HG02973 (cell line): ENCODE measurements at regions not wholly inside any gene's neighbourhood (a gene's known extent, or its start where the extent isn't known, plus 50 kb on each side); places are given as distances from the start of the nearest gene placed in this dataset.
"Not testable (repeated sequence)": the region's sequence is repeated elsewhere in the genome, so short reads cannot be mapped to it uniquely, and the experiment has no call there.

Experiments used
- ATAC-seq: cut with Tn5 transposase; IDR thresholded peaks from one replicate; pipeline ENCODE4 v1.9.1; 2021; ENCODE audit warnings: moderate library complexity; ENCODE audit not compliant: unreplicated experiment

DNA sequence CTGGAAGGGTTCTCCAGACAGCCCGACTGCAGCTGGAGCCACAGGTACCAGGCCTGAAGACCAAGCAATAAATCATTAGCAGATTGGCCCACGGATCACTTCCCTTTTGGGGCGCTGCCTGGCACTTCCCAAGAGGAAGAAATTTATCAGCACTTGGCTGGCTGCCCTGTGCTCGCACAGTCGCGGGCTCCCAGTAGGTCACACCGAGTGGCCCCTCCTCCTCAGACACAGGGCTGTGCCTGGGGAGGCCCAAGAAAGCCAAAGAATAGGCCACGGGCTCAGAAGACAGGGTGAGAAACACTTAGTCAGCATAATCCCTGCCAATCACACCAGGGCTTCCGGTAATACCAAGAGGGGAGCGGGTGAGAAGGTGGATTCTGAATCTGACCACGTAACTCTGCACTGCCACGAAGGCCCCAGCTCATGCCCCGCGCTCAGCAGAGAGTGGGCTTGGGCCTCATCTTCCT, 115.7 kb upstream of the MSX2 start:
- no peak for ATAC-seq

DNA sequence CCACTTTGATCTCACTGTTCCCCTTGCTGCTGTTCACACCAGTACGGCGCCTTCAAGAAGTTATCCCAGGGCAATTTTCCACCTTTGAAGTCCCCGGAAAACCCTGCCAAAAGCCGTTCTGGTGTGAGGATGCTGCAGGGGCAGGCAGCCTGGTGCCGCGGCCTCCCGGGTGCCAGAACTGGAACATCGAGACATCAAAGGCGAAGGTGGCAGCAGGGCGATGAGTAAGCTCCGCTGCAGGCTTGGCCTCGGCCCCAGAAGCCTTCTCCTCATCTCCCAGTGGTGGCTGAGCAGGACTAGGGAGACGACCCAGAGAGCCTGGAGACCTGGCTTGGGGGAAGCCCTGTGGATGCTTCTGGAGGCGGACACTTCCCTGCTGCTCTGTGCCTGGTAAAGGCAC, 115.3 kb upstream of the MSX2 start:
- ATAC-seq: no peak

DNA sequence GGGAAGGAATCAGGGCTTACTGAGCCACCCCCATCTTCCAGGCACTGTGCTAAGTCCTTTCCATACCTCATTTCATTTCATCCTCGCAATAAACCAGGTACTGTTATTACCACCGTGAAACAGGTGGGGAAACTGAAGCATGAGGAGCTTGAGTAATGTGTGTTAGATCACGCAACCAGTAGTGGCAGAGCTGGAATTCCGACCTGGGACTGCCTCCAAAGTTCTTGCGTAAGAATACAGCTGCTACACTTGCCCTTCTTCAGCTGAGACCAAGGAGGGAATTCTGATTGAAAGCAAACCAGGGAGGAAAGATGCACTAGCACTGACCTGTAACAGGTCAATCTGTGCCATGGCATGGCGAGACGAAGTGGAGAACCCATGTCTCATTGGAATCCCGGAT, 113.4 kb upstream of the MSX2 start:
- ATAC-seq: no peak

DNA sequence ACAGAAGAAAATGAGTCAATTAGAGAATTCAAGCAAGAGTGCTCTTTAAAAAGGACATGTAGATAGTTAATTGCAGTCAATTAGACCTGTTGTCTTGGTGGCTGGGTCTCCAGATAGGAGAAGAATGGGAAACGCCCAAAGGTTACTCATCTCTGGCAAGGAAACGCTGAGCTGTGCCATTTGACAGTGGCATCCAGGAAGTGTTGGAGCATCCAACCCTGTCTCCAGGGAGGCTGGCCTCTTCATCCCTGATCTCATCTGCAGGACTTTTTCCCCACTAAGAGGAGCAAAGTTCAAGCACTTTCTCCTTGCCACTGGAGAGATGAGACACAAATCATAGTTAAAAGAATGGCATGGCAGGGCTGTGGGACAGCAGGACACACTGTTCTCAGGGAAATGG, 111.7 kb upstream of the MSX2 start:
- ATAC-seq: no peak

DNA sequence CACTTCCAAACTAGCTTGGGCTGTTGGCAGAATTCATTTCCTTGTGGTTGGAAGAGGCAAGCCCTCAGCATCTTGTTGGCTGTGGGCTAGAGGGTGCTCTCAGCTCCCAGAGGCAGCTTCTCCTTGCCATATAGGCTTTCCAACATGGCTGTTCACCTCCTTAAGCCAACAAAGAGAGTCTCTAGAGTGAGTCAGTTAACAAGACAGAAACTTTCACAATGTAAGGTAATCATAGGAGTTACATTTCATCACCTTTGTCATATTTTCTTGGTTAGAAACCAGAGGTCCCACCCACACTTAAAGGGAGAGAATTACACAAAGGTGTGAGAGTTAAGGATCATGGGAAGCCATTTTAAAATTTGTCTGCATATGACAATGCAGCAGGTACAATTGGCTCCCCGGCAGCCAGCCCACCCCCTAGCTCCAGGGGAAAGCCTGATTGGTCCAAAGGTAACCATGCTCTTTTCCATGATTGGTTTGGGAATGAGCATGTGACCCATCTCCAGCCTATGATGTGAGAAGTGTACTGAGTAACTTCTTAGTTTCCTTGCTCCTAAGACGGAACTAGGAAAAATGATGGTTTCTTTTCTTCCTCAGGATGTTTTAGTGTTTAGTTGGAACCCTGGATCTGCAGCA, 109.8 kb upstream of the MSX2 start:
- ATAC-seq: no peak

DNA sequence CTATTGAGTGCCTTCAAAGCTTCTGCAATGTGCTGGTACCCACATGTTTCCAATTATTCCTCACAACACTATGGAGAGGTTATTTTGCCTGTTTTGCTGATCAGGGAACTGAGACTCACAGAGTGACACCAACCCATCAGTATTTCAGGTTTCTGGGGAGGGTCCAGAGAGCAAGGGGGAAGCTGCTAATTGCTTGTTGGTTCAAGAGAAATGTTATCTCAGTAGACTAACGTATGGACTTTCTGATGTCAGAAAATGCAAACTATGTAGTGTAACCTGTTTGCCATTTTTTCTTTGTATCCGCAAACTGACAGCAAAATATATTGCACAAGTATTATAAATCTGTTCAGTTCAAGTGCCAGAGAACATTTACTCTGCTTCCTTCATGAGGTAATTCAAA, 108.3 kb upstream of the MSX2 start:
- no peak for ATAC-seq

DNA sequence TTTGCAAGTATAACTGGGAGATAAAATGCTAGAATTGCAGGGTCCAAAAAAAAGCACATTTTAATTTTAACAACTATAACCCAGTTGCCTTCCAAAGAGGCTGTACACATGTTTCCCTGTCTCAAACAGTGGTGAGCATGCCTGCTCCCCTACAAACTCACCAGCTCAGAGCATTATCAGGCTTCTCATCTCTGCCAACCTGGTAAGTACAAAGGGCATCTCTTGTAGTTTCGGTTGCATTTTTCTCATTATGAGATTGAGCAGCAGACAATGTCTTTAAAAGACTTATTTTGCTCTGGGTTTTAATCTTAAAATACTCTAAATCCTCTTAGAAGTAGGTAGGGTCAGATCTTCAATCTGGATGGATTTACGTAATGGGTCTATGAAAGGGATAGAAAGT, 107.1 kb upstream of the MSX2 start:
- no peak for ATAC-seq

DNA sequence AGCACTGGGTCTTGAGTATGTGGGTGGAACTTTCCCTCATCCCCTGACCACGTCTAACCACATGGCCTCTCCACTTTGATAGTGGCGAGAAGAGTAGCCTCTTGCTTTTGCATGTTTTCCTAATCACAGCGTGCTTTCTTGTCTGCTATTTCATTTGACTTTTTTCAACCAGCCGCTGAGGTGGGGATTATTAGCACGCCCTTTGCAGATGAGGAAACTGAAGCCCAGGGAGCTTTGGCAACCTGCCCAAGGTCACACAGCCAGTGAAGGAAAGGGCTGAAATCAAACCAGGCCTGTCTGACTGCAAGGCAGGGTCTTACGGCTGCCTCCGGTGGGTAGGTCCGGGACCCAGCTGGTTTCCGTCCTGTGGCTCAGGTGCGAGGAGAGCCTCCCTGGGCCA, 106.5 kb upstream of the MSX2 start:
- no peak for ATAC-seq

DNA sequence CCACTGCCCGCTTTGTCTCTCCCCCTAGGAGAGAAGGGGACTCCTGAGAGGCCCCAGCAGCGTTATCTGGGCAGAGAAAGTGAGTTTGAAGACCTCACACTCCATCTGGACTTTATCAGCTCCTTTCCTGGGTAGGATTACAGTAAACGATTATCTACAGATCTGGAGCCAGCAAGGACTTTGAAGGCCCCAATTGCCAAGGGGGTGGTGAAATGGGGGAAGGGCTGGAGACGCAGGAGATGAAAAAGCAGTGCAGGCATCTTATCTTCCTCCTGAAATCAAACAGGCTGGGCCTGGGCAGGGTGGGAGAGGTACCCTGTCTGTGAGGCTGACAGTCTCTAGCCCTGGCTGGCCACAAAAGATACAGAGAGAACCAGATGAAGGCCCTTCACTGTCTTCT, 105.8 kb upstream of the MSX2 start:
- ATAC-seq: no peak

DNA sequence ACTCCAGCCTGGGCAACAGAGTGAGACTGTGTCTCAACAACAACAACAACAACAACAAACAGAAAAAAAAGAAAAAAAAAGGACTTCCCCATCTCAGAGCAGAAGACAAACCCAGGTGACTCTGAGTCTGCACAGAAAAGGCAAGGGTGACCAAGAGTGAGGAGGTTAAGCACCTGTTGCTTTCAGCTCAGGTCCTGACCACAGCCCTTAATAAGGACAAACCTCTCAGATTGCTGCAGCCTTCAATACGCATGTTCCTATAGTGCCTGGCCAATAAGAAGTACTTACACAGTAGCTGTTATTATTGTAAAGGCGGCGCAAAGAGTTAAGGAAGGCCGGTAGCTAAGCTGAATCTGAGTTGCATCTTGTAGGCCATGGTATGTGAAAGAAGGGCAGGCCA, 102.3 kb upstream of the MSX2 start:
- ATAC-seq: no peak

DNA sequence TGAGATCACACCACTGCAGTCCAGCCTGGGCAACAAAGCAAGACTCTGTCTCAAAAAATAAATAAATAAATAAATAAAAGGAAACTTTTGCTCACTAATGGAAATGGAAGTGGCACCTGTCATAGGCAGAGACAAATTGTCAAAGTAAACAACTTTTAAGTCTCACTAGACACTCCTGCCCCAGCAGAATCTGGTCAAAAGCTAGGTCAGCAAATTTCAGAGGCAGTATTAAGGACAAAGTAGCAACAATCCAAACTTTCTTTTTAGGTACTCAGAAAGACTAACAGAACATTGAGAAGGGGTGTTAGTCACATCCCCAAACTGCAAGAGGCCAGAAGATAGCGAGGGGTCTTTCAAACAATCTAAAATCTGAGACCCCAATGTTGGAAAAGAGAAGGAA, 101.4 kb upstream of the MSX2 start:
- ATAC-seq: no peak

DNA sequence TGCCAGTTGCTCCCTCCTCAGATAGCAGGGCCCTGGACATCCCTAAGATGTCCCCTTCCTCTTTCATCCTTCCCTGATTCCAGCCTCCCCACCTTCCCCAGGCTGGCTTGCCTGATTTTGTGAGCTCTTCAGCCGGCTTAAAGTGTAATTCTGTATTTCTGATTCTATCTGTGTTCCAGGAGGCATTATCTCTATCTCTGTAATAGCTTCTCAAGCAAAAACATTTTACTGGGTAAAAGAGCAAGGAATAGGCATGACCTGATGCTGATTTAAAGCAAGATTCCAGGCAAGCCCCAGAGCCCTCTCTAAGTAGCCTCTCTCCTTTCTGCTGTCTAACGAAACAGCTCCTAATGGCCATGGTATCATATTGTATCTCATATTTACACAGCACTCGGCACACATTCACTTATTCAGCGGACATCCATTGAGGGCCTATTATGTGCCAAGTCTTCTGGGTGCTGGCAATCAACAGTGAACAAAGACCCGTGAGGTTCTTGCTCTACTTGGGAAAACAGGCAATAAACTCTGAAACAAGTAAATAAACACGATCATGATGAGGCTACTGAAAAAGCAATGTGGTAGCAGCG, 100.9 kb upstream of the MSX2 start:
- no peak for ATAC-seq

DNA sequence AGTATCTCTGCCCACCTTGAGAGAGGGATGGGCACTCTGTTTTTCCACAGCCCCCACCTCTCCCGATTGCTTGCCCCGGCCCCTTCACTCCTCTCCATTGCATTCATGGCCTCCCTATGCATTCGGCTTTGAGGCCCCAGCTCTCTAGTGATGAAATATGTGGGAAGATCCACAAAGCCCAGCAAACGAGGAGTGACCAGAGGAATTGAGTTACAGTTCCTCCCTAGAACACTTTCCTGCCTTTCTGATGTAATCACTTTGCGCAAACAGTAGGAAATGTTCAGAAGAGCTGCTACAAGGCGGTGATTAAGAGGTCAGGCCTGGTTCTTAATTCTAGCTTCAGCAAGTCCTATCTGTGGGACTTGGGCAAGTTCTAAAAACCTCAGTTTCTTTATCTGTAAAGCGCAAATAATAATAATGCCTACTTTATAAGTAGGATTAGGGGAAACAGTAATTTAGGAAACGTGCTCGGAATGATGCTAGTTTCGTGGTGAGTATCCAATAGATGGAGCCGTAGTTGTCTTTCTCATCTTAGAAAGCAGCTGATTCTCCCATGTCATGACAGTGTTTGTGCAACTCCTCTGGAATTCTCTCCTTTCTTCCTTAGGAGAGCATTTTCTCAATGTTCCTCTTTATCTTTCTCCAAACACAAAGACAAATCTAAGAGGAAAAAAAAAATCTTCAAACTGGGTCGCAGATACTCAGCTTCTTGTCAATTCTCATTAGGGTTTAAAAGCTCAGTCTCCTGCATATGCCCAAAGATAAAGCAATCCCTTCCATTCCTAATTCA, 99.5 kb upstream of the MSX2 start:
- no peak for ATAC-seq

DNA sequence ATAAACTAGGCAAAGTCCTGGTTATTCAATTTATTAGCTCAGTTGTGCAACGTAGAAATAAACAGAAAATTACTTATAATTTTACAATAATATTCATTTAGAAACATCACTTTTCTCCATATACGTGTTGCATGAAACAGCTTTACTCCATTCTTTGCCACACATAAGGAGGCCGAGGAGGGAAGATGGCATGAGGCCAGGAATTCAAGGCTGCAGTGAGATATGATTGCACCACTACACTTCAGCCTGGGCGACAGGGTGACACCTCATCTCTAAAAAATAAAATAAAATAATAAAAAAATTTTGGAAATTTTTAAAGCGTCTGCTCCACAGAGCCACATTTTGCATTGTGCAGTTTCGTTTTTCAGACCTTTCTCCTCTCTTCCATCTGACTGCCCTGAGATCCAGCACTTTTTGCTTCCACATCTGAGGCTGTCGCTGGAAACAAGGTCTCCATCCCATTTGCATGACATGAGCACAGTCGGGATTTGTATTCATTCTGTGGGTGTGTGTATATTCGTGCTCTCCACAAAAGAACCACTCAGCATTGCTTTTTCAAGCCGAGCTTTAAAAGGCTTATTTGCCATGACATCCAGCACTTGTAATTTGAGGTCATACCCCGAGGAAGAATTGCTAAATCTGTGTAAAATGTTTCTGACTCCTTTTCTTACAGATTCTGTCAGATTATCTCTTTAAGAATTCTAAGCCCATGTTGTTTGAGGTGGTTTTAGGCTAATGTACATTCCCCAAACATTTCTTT, 98.6 kb upstream of the MSX2 start:
- no peak for ATAC-seq

DNA sequence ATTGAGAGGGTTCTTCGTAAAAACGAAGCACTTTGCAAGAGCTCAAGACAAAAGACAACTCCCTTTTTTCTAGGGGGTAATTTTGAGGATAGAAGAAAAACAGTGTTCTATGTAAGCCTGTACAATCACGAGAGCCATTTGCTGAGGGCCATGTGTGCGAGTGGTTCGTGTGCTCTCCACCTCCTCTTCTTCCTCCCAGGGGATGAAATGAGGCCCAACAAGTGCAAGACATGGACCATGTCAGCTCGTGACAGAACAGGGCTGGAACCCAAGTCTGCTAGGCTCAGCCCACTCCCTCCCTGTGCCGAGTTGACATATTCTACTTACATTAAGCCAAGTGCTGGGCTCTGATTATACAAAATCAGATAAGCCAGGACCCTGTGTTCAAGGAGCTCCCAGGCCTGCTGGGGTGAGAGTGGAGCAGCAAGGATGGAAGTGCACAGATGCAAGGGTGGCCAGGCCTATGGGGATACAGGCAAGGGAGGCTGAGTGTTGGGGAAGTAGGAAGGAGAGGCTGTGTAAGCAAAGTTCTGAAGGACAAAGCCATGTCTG, 97.9 kb upstream of the MSX2 start:
- no peak for ATAC-seq

DNA sequence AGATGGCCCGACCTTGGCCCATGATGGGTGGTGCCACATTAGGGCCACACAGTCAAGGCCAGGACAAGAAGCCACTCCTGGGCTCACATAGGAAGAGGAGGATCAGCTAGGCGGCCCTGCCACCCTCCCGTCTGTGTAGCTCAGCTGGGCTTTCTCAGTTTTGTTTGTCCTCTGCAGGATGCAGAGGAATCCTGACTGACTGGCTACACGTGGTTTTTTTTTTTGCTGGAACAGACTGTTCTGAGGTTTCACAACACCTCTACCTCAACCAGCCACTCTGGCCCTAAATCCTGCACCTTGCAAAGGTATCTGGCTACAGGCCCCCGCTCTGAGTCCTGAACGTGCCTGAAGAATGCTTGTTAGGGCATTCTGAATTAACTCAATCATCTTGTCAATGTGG, 88.3 kb upstream of the MSX2 start:
- no peak for ATAC-seq

DNA sequence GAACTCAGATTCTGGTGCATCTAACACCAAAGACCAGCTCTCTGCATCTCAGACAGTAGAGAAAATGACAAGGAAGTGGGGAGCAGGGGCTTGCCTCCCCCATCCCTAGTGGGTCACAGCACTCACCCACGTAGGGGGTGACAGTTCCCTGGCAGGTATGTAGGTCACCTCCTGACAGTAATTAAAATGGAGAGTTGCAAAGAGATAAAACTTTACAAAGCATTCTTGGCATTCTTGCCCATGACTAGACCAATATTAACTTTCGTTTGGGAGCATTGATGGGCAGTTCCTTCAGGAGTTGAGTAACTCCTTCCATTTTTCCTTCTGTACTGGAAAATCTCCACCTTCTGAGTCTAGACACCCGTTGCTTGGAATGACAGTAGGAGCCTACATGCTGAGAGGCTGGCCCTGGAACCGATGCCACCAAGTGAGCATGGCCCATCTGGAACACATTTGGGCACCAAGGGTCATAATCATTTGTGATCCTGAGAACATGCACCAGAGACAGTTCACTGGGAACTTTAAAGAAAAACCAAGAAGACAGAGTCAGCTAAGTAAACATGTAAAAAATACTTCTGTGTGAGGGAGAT, 81.5 kb upstream of the MSX2 start:
- no peak for ATAC-seq

DNA sequence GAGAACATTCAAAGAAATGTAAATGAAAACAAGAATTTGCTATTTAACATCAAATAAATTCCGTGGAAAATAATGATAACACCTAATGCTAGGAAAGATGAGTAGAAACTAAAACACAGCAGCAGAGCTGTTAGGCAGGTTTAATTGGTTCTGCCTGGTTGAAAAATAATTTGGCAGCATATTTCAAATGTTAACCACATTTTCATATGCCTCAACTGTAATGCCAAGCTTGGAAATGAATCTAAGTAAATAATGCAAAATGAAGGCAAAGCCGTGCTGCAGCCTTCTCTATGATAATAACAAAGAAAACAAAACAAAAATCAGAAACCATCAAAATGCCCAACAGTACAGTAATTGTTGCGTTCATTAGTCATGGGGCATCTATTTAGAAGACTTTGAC, 79.9 kb upstream of the MSX2 start:
- ATAC-seq: no peak

DNA sequence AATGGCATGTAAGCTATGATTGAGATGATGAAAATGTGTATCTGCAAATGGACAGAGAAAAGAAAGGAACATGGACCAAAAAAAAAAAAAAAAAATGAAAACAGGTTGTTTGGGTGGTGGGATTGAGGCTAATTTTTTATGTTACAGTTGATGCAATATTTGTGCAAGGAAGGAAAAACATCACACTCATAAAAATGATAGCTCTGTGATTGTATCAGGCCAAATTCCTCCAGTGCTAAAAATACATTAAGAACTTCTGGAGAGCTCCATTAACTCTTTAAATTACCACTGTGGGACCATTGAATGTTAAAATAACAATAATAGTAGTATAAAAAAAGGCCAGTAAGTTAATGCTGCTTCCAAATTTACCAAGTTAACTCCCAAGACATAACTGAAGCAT, 79.5 kb upstream of the MSX2 start:
- ATAC-seq: no peak

DNA sequence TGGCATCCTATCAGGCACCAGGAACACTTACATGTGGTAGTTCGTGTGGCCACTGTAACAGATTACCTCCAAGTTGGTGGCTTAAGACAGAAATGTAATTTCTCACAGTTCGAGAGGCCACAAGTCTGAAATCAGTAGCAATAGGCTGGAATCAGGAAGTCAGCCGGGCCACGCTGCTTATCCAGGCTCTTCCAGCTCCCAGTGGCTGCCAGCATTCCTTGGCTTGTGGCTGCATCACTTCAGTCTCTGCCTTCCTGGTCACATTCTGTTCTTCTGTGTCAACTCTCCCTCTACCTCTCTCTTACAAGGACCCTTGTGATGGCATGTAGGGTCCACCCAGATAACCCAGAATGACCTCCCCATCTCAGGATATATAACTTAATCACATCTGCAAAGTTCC, 78.7 kb upstream of the MSX2 start:
- ATAC-seq: no peak

DNA sequence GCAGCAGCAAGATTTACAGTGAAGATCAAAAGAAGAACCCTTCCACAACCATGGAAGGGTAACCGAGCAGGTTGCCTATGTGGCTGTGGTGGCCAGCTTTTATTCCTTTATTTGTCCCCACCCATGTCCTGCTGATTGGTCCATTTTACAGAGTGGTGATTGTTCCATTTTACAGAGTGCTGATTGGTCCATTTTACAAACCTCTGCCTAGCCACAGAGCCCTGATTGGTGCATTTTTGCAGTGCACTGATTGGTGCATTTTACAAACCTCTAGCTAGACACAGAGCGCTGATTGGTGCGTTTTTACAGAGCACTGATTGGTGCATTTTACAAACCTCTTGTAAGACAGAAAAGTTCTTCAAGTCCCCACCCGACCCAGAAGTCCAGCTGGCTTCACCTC, 75.8 kb upstream of the MSX2 start:
- not testable (repeated sequence) for ATAC-seq
